ENCODE measurements at regions not wholly inside any gene's neighbourhood (a gene's known extent, or its start where the extent isn't known, plus 50 kb on each side); places are given as distances from the start of the nearest gene placed in this dataset.
"Not testable (repeated sequence)": the region's sequence is repeated elsewhere in the genome, so short reads cannot be mapped to it uniquely, and the experiment has no call there.

GRCh38 chr4:110415041-110415440 is 60.9 kb upstream of the ENPEP start:
- CTCF ChIA-PET = no interaction called here
- no peak for DNase-seq (ENCODE audit: low read depth, low spot score)
- Histone ChIP-seq H3K4me3 (ENCODE audit: low read depth in 2 of 2, low read length in 2 of 2) (no peak overlapping the region), H3K27me3 (ENCODE audit: control insufficient read depth, insufficient read depth, low read length) (no peaks in the 10 kb centered on the region), H3K36me3 (ENCODE audit: control insufficient read depth, insufficient read depth, low read length) (no peaks in the 10 kb centered on the region), H3K27ac (ENCODE audit: low read length) (no peak overlapping the region), H3K4me1 (ENCODE audit: control insufficient read depth, insufficient read depth, low read length) (no peaks in the 10 kb centered on the region), H3K9me3 (ENCODE audit: control insufficient read depth, insufficient read depth, low read depth, low read length) (no peaks in the 10 kb centered on the region)
- POLR2A ChIA-PET = no interaction called here
- ATAC-seq = no peak
- intact Hi-C loops (cut with micrococcal nuclease; ENCODE audit: unreplicated experiment) (no loop called here), in situ Hi-C loops (cut with HindIII; ENCODE audit: low pct_unique_long_range_greater_than_20kb, low sequenced_read_pairs) (no loop called here)
- no peak for TF ChIP-seq SIN3A (IDR thresholded peaks at IDR 0.05; ENCODE audit: borderline replicate concordance, insufficient read depth, low read depth, low read length)
- TF ChIP-seq REST (IDR thresholded peaks at IDR 0.05; ENCODE audit: insufficient read depth in 1 of 2, low read depth in 2 of 2, low read length in 1 of 2) = no peak
- TF ChIP-seq TCF7L2 (IDR thresholded peaks at IDR 0.05; ENCODE audit: low read depth, low read length) = no peak
- TF ChIP-seq CTCF (IDR thresholded peaks at IDR 0.05) = no peak
- no peak for TF ChIP-seq POLR2AphosphoS5 (IDR thresholded peaks at IDR 0.05; ENCODE audit: low read depth, low read length)
- BruUV-seq (replicated peaks) = no TSS peak

- CTCF ChIA-PET = no interaction called here
- H3K27me3 ChIP-seq (ENCODE audit: control insufficient read depth, insufficient read depth, low read length) = no peaks in the 10 kb centered on the region
- POLR2A ChIA-PET = no interaction called here
- no peak overlapping the region for H3K27ac ChIP-seq (ENCODE audit: low read length)
- TF ChIP-seq CTCF (IDR thresholded peaks at IDR 0.05) (no peak), TCF7L2 (IDR thresholded peaks at IDR 0.05; ENCODE audit: low read depth, low read length) (no peak)
- no TSS peak for BruUV-seq (replicated peaks)
- no peaks in the 10 kb centered on the region for H3K36me3 ChIP-seq (ENCODE audit: control insufficient read depth, insufficient read depth, low read length)
- intact Hi-C loops (cut with micrococcal nuclease; ENCODE audit: unreplicated experiment) = no loop called here
- H3K4me1 ChIP-seq (ENCODE audit: control insufficient read depth, insufficient read depth, low read length) = no peaks in the 10 kb centered on the region
- no peak for DNase-seq (ENCODE audit: low read depth, low spot score)
- in situ Hi-C loops (cut with HindIII; ENCODE audit: low pct_unique_long_range_greater_than_20kb, low sequenced_read_pairs) = no loop called here
- H3K4me3 ChIP-seq (ENCODE audit: low read depth in 2 of 2, low read length in 2 of 2) = no peak overlapping the region
- no peak for ATAC-seq
- H3K9me3 ChIP-seq (ENCODE audit: control insufficient read depth, insufficient read depth, low read depth, low read length) = no peaks in the 10 kb centered on the region
Measured at GRCh38 chr4:110414561-110414920, 61.4 kb upstream of the ENPEP start.

- H3K4me3 ChIP-seq (ENCODE audit: low read depth in 2 of 2, low read length in 2 of 2); H3K4me1 ChIP-seq (ENCODE audit: control insufficient read depth, insufficient read depth, low read length); BruUV-seq (replicated peaks); H3K36me3 ChIP-seq (ENCODE audit: control insufficient read depth, insufficient read depth, low read length); POLR2A ChIA-PET; H3K9me3 ChIP-seq (ENCODE audit: control insufficient read depth, insufficient read depth, low read depth, low read length); CTCF ChIA-PET; H3K27ac ChIP-seq (ENCODE audit: low read length); intact Hi-C loops (cut with micrococcal nuclease; ENCODE audit: unreplicated experiment); DNase-seq (ENCODE audit: low read depth, low spot score); ATAC-seq; H3K27me3 ChIP-seq (ENCODE audit: control insufficient read depth, insufficient read depth, low read length); in situ Hi-C loops (cut with HindIII; ENCODE audit: low pct_unique_long_range_greater_than_20kb, low sequenced_read_pairs): not testable (repeated sequence)
Measured at GRCh38 chr4:110413807-110414560, 62.0 kb upstream of the ENPEP start.
